Astrocyte (in vitro differentiated cells and primary cell): ENCODE measurements at regions not wholly inside any gene's neighbourhood (a gene's known extent, or its start where the extent isn't known, plus 50 kb on each side); places are given as distances from the start of the nearest gene placed in this dataset.
A peak's percentile ranks its signal among the peaks of the same experiment; 100 is the strongest.

Experiments
- DNase-seq: peaks from one replicate; pipeline ENCODE4 v3.0.0-alpha.2; 2010; ENCODE audit warnings: low read depth
- FAIRE-seq: peaks from 2 replicates; lab custom pipeline; 2011; peaks lifted over from hg19 to GRCh38; lab: Jason Lieb, UNC
- H2AFZ ChIP-seq: 2 replicates; pipeline ENCODE4 v1.6.0; 2012; ENCODE audit warnings: low read depth, low read length, inconsistent platforms
- H3K27ac ChIP-seq: 2 replicates; pipeline ENCODE4 v1.5.1; 2011; ENCODE audit warnings: low read depth, low read length, inconsistent platforms
- H3K27me3 ChIP-seq: 2 replicates; pipeline ENCODE4 v1.6.0; 2011; ENCODE audit warnings: low read length, inconsistent platforms; ENCODE audit not compliant: insufficient read depth
- H3K36me3 ChIP-seq: 2 replicates; pipeline ENCODE4 v1.5.1; 2011; ENCODE audit warnings: low read length, inconsistent platforms; ENCODE audit not compliant: insufficient read depth
- H3K4me1 ChIP-seq: 2 replicates; pipeline ENCODE4 v1.5.1; 2011; ENCODE audit warnings: low read length, inconsistent platforms; ENCODE audit not compliant: insufficient read depth
- H3K4me2 ChIP-seq: 2 replicates; pipeline ENCODE4 v1.6.0; 2012; ENCODE audit warnings: low read length, inconsistent platforms
- H3K4me3 ChIP-seq: 2 replicates; pipeline ENCODE4 v1.5.1; 2011; ENCODE audit warnings: low read depth, mild to moderate bottlenecking, low read length, inconsistent platforms; ENCODE audit not compliant: insufficient read depth
- H3K79me2 ChIP-seq: 2 replicates; pipeline ENCODE4 v1.6.0; 2012; ENCODE audit warnings: mild to moderate bottlenecking, low read length, inconsistent platforms; ENCODE audit not compliant: insufficient read depth
- H3K9ac ChIP-seq: 2 replicates; pipeline ENCODE4 v1.6.0; 2012; ENCODE audit warnings: mild to moderate bottlenecking, low read length, inconsistent platforms
- H3K9me3 ChIP-seq: 2 replicates; pipeline ENCODE4 v1.5.1; 2012; ENCODE audit warnings: low read depth, mild to moderate bottlenecking, low read length, inconsistent platforms; ENCODE audit not compliant: insufficient read depth
- H4K20me1 ChIP-seq: 2 replicates; pipeline ENCODE4 v1.6.0; 2012; ENCODE audit warnings: low read length, inconsistent platforms; ENCODE audit not compliant: insufficient read depth
- H3K27ac Mint-ChIP-seq: one replicate; pipeline ENCODE4 v1.8.0; 2021; ENCODE audit warnings: mild to moderate bottlenecking, mixed read lengths; ENCODE audit not compliant: unreplicated experiment
- H3K27me3 Mint-ChIP-seq: one replicate; pipeline ENCODE4 v1.8.0; 2021; ENCODE audit warnings: low read depth, mixed read lengths; ENCODE audit not compliant: unreplicated experiment
- H3K36me3 Mint-ChIP-seq: one replicate; pipeline ENCODE4 v1.8.0; 2021; ENCODE audit warnings: low read depth, mixed read lengths; ENCODE audit not compliant: unreplicated experiment
- H3K4me1 Mint-ChIP-seq: one replicate; pipeline ENCODE4 v1.8.0; 2021; ENCODE audit warnings: low read depth, mixed read lengths; ENCODE audit not compliant: unreplicated experiment
- H3K4me3 Mint-ChIP-seq: one replicate; pipeline ENCODE4 v1.8.0; 2021; ENCODE audit warnings: mild to moderate bottlenecking, moderate library complexity, mixed read lengths; ENCODE audit not compliant: unreplicated experiment
- H3K9me3 Mint-ChIP-seq: one replicate; pipeline ENCODE4 v1.8.0; 2021; ENCODE audit warnings: mild to moderate bottlenecking, mixed read lengths; ENCODE audit not compliant: unreplicated experiment
- CTCF ChIP-seq: IDR thresholded peaks from 2 replicates; pipeline ENCODE4 v1.5.1; 2011; ENCODE audit warnings: low read depth, mild to moderate bottlenecking, inconsistent platforms, low read length, moderate library complexity; ENCODE audit not compliant: insufficient read depth
- EZH2 ChIP-seq: IDR thresholded peaks from 2 replicates; pipeline ENCODE4 v1.6.1; 2012; ENCODE audit warnings: mild to moderate bottlenecking, low read length, inconsistent platforms; ENCODE audit not compliant: insufficient read depth

- H2AFZ ChIP-seq = no peak overlapping the region
- no peaks in the 10 kb centered on the region for H3K27me3 ChIP-seq
- H3K9me3 Mint-ChIP-seq = no peaks in the 10 kb centered on the region
- TF ChIP-seq CTCF = no peak
- no peak for TF ChIP-seq EZH2
- no peak overlapping the region for H3K4me3 Mint-ChIP-seq
- no peaks in the 10 kb centered on the region for H3K9me3 ChIP-seq
- H3K27ac ChIP-seq = no peak overlapping the region
- no peak overlapping the region for H3K4me2 ChIP-seq
- FAIRE-seq (peak; percentile 26), DNase-seq (no peak)
- H3K4me3 ChIP-seq = no peak overlapping the region
- no peaks in the 10 kb centered on the region for H3K36me3 Mint-ChIP-seq
- H4K20me1 ChIP-seq = no peaks in the 10 kb centered on the region
- H3K79me2 ChIP-seq = no peaks in the 10 kb centered on the region
- no peaks in the 10 kb centered on the region for H3K27me3 Mint-ChIP-seq
- H3K36me3 ChIP-seq = no peaks in the 10 kb centered on the region
- no peak overlapping the region for H3K27ac Mint-ChIP-seq
- no peak overlapping the region for H3K9ac ChIP-seq
- H3K4me1 Mint-ChIP-seq = no peaks in the 10 kb centered on the region
- H3K4me1 ChIP-seq = no peaks in the 10 kb centered on the region
Observed at GRCh38 chr18:73414598-73414997, 546.8 kb upstream of the NETO1 start.

- no peak overlapping the region for H2AFZ ChIP-seq
- FAIRE-seq (no peak), DNase-seq (no peak)
- no peaks in the 10 kb centered on the region for H3K4me1 Mint-ChIP-seq
- no peaks in the 10 kb centered on the region for H3K79me2 ChIP-seq
- H3K9me3 Mint-ChIP-seq = no peaks in the 10 kb centered on the region
- no peak overlapping the region for H3K4me3 Mint-ChIP-seq
- H3K27ac ChIP-seq = no peak overlapping the region
- TF ChIP-seq EZH2 = no peak
- TF ChIP-seq CTCF = no peak
- H3K27ac Mint-ChIP-seq = no peak overlapping the region
- H3K27me3 Mint-ChIP-seq = no peaks in the 10 kb centered on the region
- no peak overlapping the region for H3K4me2 ChIP-seq
- H3K4me1 ChIP-seq = no peaks in the 10 kb centered on the region
- no peaks in the 10 kb centered on the region for H4K20me1 ChIP-seq
- no peaks in the 10 kb centered on the region for H3K36me3 Mint-ChIP-seq
- no peaks in the 10 kb centered on the region for H3K27me3 ChIP-seq
- H3K4me3 ChIP-seq = no peak overlapping the region
- H3K9me3 ChIP-seq = no peaks in the 10 kb centered on the region
- H3K9ac ChIP-seq = no peak overlapping the region
- H3K36me3 ChIP-seq = no peaks in the 10 kb centered on the region
Observed at GRCh38 chr18:73414069-73414468, 546.3 kb upstream of the NETO1 start.

- H3K9me3 Mint-ChIP-seq = no peaks in the 10 kb centered on the region
- no peaks in the 10 kb centered on the region for H3K27me3 Mint-ChIP-seq
- FAIRE-seq (no peak), DNase-seq (peak; percentile 16)
- Histone ChIP-seq H3K4me1 (peaks cover 4% of the 10 kb centered on the region), H3K27ac (no peak overlapping the region), H2AFZ (no peak overlapping the region), H3K9me3 (no peaks in the 10 kb centered on the region), H4K20me1 (no peaks in the 10 kb centered on the region), H3K36me3 (no peaks in the 10 kb centered on the region), H3K4me3 (no peak overlapping the region), H3K4me2 (no peak overlapping the region), H3K27me3 (no peaks in the 10 kb centered on the region), H3K79me2 (no peaks in the 10 kb centered on the region), H3K9ac (no peak overlapping the region)
- H3K4me3 Mint-ChIP-seq = no peak overlapping the region
- H3K4me1 Mint-ChIP-seq = peaks cover 20% of the 10 kb centered on the region
- no peak for TF ChIP-seq CTCF
- TF ChIP-seq EZH2 = no peak
- peak overlapping the region; percentile 48 for H3K27ac Mint-ChIP-seq
- no peaks in the 10 kb centered on the region for H3K36me3 Mint-ChIP-seq
Observed at GRCh38 chr18:73409242-73409641, 541.5 kb upstream of the NETO1 start.
